ENCODE measurements at regions not wholly inside any gene's neighbourhood (a gene's known extent, or its start where the extent isn't known, plus 50 kb on each side); places are given as distances from the start of the nearest gene placed in this dataset.
"Not testable (repeated sequence)": the region's sequence is repeated elsewhere in the genome, so short reads cannot be mapped to it uniquely, and the experiment has no call there.

DNA sequence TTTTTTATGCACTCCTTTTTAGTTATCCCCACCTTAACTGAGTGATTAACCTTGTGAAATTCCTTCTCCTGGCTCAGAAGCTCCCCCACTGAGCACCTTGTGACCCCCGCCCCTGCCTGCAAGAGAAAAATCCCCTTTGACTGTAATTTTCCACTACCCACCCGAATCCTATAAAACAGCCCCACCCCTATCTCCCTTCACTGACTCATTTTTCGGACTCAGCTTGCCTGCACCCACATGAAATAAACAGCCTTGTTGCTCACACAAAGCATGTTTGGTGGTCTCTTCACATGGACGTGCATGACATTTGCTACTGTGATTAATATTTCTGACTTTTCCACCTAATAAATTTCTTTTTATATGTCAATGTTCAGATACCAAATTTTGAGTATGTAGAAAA lies 1322.8 kb downstream of the XPNPEP1 start:
- not testable (repeated sequence) for H3K4me3 ChIP-seq (ENCODE audit: low read depth, low read length); H3K79me2 ChIP-seq (ENCODE audit: control insufficient read depth, insufficient read depth, low read length, unreplicated experiment); H3K27me3 ChIP-seq (ENCODE audit: insufficient read depth, low read length); H3K27ac ChIP-seq (ENCODE audit: low read depth, low read length); H3K4me1 ChIP-seq (ENCODE audit: control insufficient read depth, insufficient read depth, low read length, unreplicated experiment); H2AFZ ChIP-seq (ENCODE audit: low read length, unreplicated experiment); H3K36me3 ChIP-seq (ENCODE audit: insufficient read depth, low read length)

DNA sequence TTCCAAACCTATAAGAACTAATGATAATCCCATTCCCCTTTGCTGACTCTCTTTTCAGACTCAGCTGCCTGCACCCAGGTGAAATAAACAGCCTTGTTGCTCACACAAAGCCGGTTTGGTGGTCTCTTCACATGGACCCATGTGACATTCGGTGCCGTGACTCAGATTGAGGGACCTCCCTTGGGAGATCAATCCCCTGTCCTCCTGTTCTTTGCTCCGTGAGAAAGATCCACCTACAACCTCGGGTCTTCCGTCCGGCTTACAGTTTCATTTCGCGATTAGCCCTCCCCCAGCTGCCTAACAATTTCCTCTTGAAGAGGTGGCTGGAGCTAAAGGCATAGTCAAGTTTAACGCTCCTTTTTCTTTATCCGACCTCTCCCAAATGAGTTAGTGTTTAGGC lies 1324.0 kb downstream of the XPNPEP1 start:
- not testable (repeated sequence) for H3K27ac ChIP-seq (ENCODE audit: low read depth, low read length); H3K4me3 ChIP-seq (ENCODE audit: low read depth, low read length); H3K36me3 ChIP-seq (ENCODE audit: insufficient read depth, low read length); H2AFZ ChIP-seq (ENCODE audit: low read length, unreplicated experiment); H3K4me1 ChIP-seq (ENCODE audit: control insufficient read depth, insufficient read depth, low read length, unreplicated experiment); H3K27me3 ChIP-seq (ENCODE audit: insufficient read depth, low read length); H3K79me2 ChIP-seq (ENCODE audit: control insufficient read depth, insufficient read depth, low read length, unreplicated experiment)

DNA sequence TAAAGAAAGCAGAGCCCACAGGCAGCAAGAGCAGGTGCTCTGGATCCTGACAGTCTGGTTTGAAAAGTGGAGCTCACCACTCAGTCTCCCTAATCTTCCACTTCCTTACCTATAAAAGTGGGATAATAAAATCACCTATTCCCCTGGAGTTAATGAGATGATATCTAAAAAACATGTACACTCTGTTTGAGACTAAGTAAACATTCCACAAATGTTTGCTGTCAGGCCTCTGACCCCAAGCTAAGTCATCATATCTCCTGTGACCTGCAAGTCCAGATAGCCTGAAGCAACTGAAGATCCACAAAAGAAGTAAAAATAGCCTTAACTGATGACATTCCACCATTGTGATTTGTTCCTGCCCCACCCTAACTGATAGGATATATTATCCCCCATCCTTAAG lies 1324.5 kb downstream of the XPNPEP1 start:
- H2AFZ ChIP-seq (ENCODE audit: low read length, unreplicated experiment): no peak overlapping the region
- H3K4me3 ChIP-seq (ENCODE audit: low read depth, low read length): no peak overlapping the region
- H3K79me2 ChIP-seq (ENCODE audit: control insufficient read depth, insufficient read depth, low read length, unreplicated experiment): no peaks in the 10 kb centered on the region
- no peaks in the 10 kb centered on the region for H3K36me3 ChIP-seq (ENCODE audit: insufficient read depth, low read length)
- no peaks in the 10 kb centered on the region for H3K27me3 ChIP-seq (ENCODE audit: insufficient read depth, low read length)
- H3K4me1 ChIP-seq (ENCODE audit: control insufficient read depth, insufficient read depth, low read length, unreplicated experiment): no peaks in the 10 kb centered on the region
- H3K27ac ChIP-seq (ENCODE audit: low read depth, low read length): no peak overlapping the region

- Histone ChIP-seq H2AFZ (ENCODE audit: low read length, unreplicated experiment) (no peak overlapping the region), H3K4me3 (ENCODE audit: low read depth, low read length) (no peak overlapping the region), H3K27ac (ENCODE audit: low read depth, low read length) (no peak overlapping the region)
These were observed 1325.0 kb downstream of the XPNPEP1 start for GRCh38 chr10:108598320-108598695.

DNA sequence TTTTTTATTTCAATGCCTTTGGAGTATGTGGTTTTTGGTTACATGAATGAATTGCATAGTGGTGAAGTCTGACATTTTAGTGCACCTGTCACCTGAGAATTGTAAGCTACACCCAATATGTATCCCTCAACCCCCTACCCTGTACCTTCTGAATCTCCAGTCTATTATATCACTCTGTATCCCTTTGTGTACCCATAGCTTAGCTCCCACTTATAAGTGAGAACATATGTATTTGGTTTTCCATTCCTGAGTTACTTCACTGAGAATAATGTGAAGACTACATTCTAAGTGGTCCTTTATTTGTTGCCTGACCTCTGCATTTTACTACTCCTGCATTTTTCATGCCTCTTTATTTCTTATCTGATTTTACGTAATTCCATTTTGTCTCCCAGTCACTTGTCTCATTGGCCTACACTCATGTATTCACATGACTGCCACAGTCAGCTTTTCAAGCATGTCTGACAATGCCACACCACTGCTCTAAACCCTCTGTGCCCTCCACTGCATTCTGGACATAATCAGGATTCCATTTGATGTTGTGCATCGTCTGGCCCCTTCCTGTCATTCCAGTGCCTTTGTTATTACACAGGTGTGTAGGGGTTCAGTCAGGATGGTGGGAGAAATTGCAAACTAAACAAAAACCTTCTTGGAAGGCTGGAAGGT lies 1325.5 kb downstream of the XPNPEP1 start:
- H3K4me1 ChIP-seq (ENCODE audit: control insufficient read depth, insufficient read depth, low read length, unreplicated experiment): no peaks in the 10 kb centered on the region
- no peaks in the 10 kb centered on the region for H3K79me2 ChIP-seq (ENCODE audit: control insufficient read depth, insufficient read depth, low read length, unreplicated experiment)
- no peak overlapping the region for H2AFZ ChIP-seq (ENCODE audit: low read length, unreplicated experiment)
- H3K27me3 ChIP-seq (ENCODE audit: insufficient read depth, low read length): no peaks in the 10 kb centered on the region
- no peak overlapping the region for H3K27ac ChIP-seq (ENCODE audit: low read depth, low read length)
- H3K4me3 ChIP-seq (ENCODE audit: low read depth, low read length): no peak overlapping the region
- no peaks in the 10 kb centered on the region for H3K36me3 ChIP-seq (ENCODE audit: insufficient read depth, low read length)

More at GRCh38 chr10:108598320-108598695, 1325.0 kb downstream of the XPNPEP1 start:
- H3K27me3 ChIP-seq (ENCODE audit: insufficient read depth, low read length): no peaks in the 10 kb centered on the region
- no peaks in the 10 kb centered on the region for H3K4me1 ChIP-seq (ENCODE audit: control insufficient read depth, insufficient read depth, low read length, unreplicated experiment)
- no peaks in the 10 kb centered on the region for H3K79me2 ChIP-seq (ENCODE audit: control insufficient read depth, insufficient read depth, low read length, unreplicated experiment)
- H3K36me3 ChIP-seq (ENCODE audit: insufficient read depth, low read length): no peaks in the 10 kb centered on the region

GRCh38 chr10:108597031-108597430 lies 1326.3 kb downstream of the XPNPEP1 start:
- no peak overlapping the region for H2AFZ ChIP-seq (ENCODE audit: low read length, unreplicated experiment)
- no peaks in the 10 kb centered on the region for H3K79me2 ChIP-seq (ENCODE audit: control insufficient read depth, insufficient read depth, low read length, unreplicated experiment)
- H3K4me3 ChIP-seq (ENCODE audit: low read depth, low read length): no peak overlapping the region
- H3K27me3 ChIP-seq (ENCODE audit: insufficient read depth, low read length): no peaks in the 10 kb centered on the region
- no peaks in the 10 kb centered on the region for H3K4me1 ChIP-seq (ENCODE audit: control insufficient read depth, insufficient read depth, low read length, unreplicated experiment)
- no peaks in the 10 kb centered on the region for H3K36me3 ChIP-seq (ENCODE audit: insufficient read depth, low read length)
- no peak overlapping the region for H3K27ac ChIP-seq (ENCODE audit: low read depth, low read length)

- no peaks in the 10 kb centered on the region for H3K36me3 ChIP-seq (ENCODE audit: insufficient read depth, low read length)
- H3K27ac ChIP-seq (ENCODE audit: low read depth, low read length): no peak overlapping the region
- H3K4me1 ChIP-seq (ENCODE audit: control insufficient read depth, insufficient read depth, low read length, unreplicated experiment): no peaks in the 10 kb centered on the region
- no peak overlapping the region for H3K4me3 ChIP-seq (ENCODE audit: low read depth, low read length)
- H3K79me2 ChIP-seq (ENCODE audit: control insufficient read depth, insufficient read depth, low read length, unreplicated experiment): no peaks in the 10 kb centered on the region
- no peak overlapping the region for H2AFZ ChIP-seq (ENCODE audit: low read length, unreplicated experiment)
- H3K27me3 ChIP-seq (ENCODE audit: insufficient read depth, low read length): no peaks in the 10 kb centered on the region
These were observed 1330.4 kb downstream of the XPNPEP1 start for GRCh38 chr10:108592956-108593355.

DNA sequence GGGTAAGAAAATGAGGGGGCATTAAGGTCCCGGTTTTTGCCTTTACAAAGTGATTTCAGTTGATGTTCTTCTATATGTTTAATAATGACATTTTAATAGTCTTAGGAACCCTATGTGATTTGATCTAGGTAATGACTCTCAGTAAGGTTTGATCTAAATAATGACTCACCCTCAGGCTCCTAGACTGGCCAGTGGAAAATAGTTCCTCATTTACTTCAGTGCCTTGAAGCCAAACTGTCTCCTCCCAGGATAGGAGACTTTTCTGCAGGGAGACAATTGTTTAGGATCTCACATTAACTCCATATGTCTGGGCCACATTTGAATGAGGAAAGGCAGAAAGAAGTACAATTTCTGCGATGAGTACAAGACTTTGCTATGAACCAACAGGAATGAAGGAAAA lies 1331.9 kb downstream of the XPNPEP1 start:
- Histone ChIP-seq H3K27ac (ENCODE audit: low read depth, low read length) (no peak overlapping the region), H3K27me3 (ENCODE audit: insufficient read depth, low read length) (no peaks in the 10 kb centered on the region), H2AFZ (ENCODE audit: low read length, unreplicated experiment) (no peak overlapping the region), H3K79me2 (ENCODE audit: control insufficient read depth, insufficient read depth, low read length, unreplicated experiment) (no peaks in the 10 kb centered on the region), H3K36me3 (ENCODE audit: insufficient read depth, low read length) (no peaks in the 10 kb centered on the region), H3K4me3 (ENCODE audit: low read depth, low read length) (no peak overlapping the region), H3K4me1 (ENCODE audit: control insufficient read depth, insufficient read depth, low read length, unreplicated experiment) (no peaks in the 10 kb centered on the region)

DNA sequence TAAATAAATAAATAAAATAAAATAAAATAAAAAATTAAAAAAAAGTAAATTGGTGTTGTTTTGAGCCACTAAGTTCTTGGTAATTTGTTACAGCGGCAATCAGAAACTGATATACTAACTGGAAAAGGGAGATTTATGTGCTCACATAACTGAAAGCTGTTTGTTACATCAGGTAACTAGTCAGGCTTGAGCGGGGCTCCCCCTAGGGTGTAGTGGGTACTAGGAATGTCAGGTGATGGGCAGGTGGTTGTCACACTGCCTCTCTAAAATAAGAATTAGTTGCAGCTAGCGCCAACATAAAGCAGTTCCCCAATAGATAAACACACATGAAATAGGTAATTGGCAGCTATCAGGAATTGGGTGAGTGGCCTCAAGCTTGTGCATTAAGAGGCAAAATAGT lies 1336.9 kb downstream of the XPNPEP1 start:
- Histone ChIP-seq H3K4me3 (ENCODE audit: low read depth, low read length) (no peak overlapping the region), H3K79me2 (ENCODE audit: control insufficient read depth, insufficient read depth, low read length, unreplicated experiment) (no peaks in the 10 kb centered on the region), H2AFZ (ENCODE audit: low read length, unreplicated experiment) (no peak overlapping the region), H3K27ac (ENCODE audit: low read depth, low read length) (no peak overlapping the region), H3K36me3 (ENCODE audit: insufficient read depth, low read length) (no peaks in the 10 kb centered on the region), H3K4me1 (ENCODE audit: control insufficient read depth, insufficient read depth, low read length, unreplicated experiment) (no peaks in the 10 kb centered on the region), H3K27me3 (ENCODE audit: insufficient read depth, low read length) (no peaks in the 10 kb centered on the region)

GRCh38 chr10:108583877-108584276 lies 1339.4 kb downstream of the XPNPEP1 start:
- H3K27me3 ChIP-seq (ENCODE audit: insufficient read depth, low read length): no peaks in the 10 kb centered on the region
- H3K4me3 ChIP-seq (ENCODE audit: low read depth, low read length): no peak overlapping the region
- H3K27ac ChIP-seq (ENCODE audit: low read depth, low read length): no peak overlapping the region
- no peaks in the 10 kb centered on the region for H3K36me3 ChIP-seq (ENCODE audit: insufficient read depth, low read length)
- no peaks in the 10 kb centered on the region for H3K79me2 ChIP-seq (ENCODE audit: control insufficient read depth, insufficient read depth, low read length, unreplicated experiment)
- no peak overlapping the region for H2AFZ ChIP-seq (ENCODE audit: low read length, unreplicated experiment)
- no peaks in the 10 kb centered on the region for H3K4me1 ChIP-seq (ENCODE audit: control insufficient read depth, insufficient read depth, low read length, unreplicated experiment)

- no peak overlapping the region for H3K4me3 ChIP-seq (ENCODE audit: low read depth, low read length)
- no peaks in the 10 kb centered on the region for H3K79me2 ChIP-seq (ENCODE audit: control insufficient read depth, insufficient read depth, low read length, unreplicated experiment)
- H3K36me3 ChIP-seq (ENCODE audit: insufficient read depth, low read length): no peaks in the 10 kb centered on the region
- no peak overlapping the region for H2AFZ ChIP-seq (ENCODE audit: low read length, unreplicated experiment)
- H3K27me3 ChIP-seq (ENCODE audit: insufficient read depth, low read length): no peaks in the 10 kb centered on the region
- H3K27ac ChIP-seq (ENCODE audit: low read depth, low read length): no peak overlapping the region
- H3K4me1 ChIP-seq (ENCODE audit: control insufficient read depth, insufficient read depth, low read length, unreplicated experiment): no peaks in the 10 kb centered on the region
These were observed 1340.4 kb downstream of the XPNPEP1 start for GRCh38 chr10:108582888-108583287.
